ENCODE measurements at regions not wholly inside any gene's neighbourhood (a gene's known extent, or its start where the extent isn't known, plus 50 kb on each side); places are given as distances from the start of the nearest gene placed in this dataset.

GRCh38 chr12:93302331-93303229, 75.1 kb upstream of the NUDT4 start:
- POLR2A ChIA-PET, result interaction anchor here (0.7 to 1.1 kb wide), 2 partner anchors 76 to 84 kb away, joined by 3 read pairs; no protein-coding TSS in a partner anchor
- CTCF ChIA-PET, result interaction anchor here (1.7 kb wide), 1 partner anchor 315 kb away, joined by 6 read pairs; no protein-coding TSS in a partner anchor
- DNase-seq (ENCODE audit: low read depth, low spot score), result peak; percentile 67
- no peak overlapping the region for H3K4me3 ChIP-seq (ENCODE audit: low read depth, low read length)
- no peak for TF ChIP-seq CTCF (IDR thresholded peaks at IDR 0.05; ENCODE audit: insufficient read depth, low read length, missing control alignments)

GRCh38 chr12:93306636-93307035, 71.1 kb upstream of the NUDT4 start:
- TF ChIP-seq CTCF (IDR thresholded peaks at IDR 0.05; ENCODE audit: insufficient read depth, low read length, missing control alignments), result no peak
- POLR2A ChIA-PET, result no interaction called here
- CTCF ChIA-PET, result interaction anchor here (1.3 kb wide), 1 partner anchor 19 kb away, joined by 3 read pairs; no protein-coding TSS in a partner anchor
- H3K4me3 ChIP-seq (ENCODE audit: low read depth, low read length), result no peak overlapping the region
- DNase-seq (ENCODE audit: low read depth, low spot score), result no peak

GRCh38 chr12:93308281-93308680, 69.4 kb upstream of the NUDT4 start:
- CTCF ChIA-PET, result no interaction called here

GRCh38 chr12:93311827-93312226, 65.9 kb upstream of the NUDT4 start:
- no peak for DNase-seq (ENCODE audit: low read depth, low spot score)
- ChIA-PET CTCF (no interaction called here), POLR2A (no interaction called here)
- TF ChIP-seq CTCF (IDR thresholded peaks at IDR 0.05; ENCODE audit: insufficient read depth, low read length, missing control alignments), result no peak
- H3K4me3 ChIP-seq (ENCODE audit: low read depth, low read length), result no peak overlapping the region

More at GRCh38 chr12:93308281-93308680, 69.4 kb upstream of the NUDT4 start:
- no peak for TF ChIP-seq CTCF (IDR thresholded peaks at IDR 0.05; ENCODE audit: insufficient read depth, low read length, missing control alignments)
- DNase-seq (ENCODE audit: low read depth, low spot score), result no peak
- H3K4me3 ChIP-seq (ENCODE audit: low read depth, low read length), result no peak overlapping the region
- POLR2A ChIA-PET, result no interaction called here

GRCh38 chr12:93314177-93314497, 63.6 kb upstream of the NUDT4 start:
- no peak for TF ChIP-seq CTCF (IDR thresholded peaks at IDR 0.05; ENCODE audit: insufficient read depth, low read length, missing control alignments)
- DNase-seq (ENCODE audit: low read depth, low spot score), result no peak
- CTCF ChIA-PET, result no interaction called here
- no peak overlapping the region for H3K4me3 ChIP-seq (ENCODE audit: low read depth, low read length)
- POLR2A ChIA-PET, result no interaction called here

GRCh38 chr12:93315385-93315906, 62.3 kb upstream of the NUDT4 start:
- no peak for DNase-seq (ENCODE audit: low read depth, low spot score)
- no peak overlapping the region for H3K4me3 ChIP-seq (ENCODE audit: low read depth, low read length)
- TF ChIP-seq CTCF (IDR thresholded peaks at IDR 0.05; ENCODE audit: insufficient read depth, low read length, missing control alignments), result no peak
- ChIA-PET POLR2A (no interaction called here), CTCF (interaction anchor here (1.1 to 1.8 kb wide), 2 partner anchors 289 to 328 kb away, joined by 3 to 4 read pairs; no protein-coding TSS in a partner anchor)

All from AG04449 (cell line).